C1 segment of cervical spinal cord (tissue), 14 donors: ENCODE measurements at regions not wholly inside any gene's neighbourhood (a gene's known extent, or its start where the extent isn't known, plus 50 kb on each side); places are given as distances from the start of the nearest gene placed in this dataset.
"Not testable (repeated sequence)": the region's sequence is repeated elsewhere in the genome, so short reads cannot be mapped to it uniquely, and the experiment has no call there.

Experiments used
- DNase-seq, 14 donors: peaks; one replicate each; lab custom pipeline; 2025; lab: John Stamatoyannopoulos, UW

DNA sequence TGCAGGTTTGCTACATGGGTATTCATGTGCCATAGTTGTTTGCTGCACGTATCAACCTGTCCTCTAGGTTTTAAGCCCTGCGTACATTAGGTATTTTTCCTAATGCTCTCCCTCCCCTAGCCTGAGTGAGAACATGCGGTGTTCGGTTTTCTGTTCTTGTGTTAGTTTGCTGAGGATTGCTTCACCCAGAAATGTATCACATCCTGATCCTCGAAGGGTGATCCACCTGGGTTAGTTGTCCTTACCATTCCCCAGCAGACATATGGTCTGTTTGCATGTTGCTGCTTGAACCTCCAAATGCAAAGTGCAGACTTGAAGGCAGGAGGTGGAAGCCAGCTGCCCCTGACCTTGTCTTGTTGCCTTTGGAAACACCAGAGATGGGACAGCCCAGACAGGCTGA lies 161.5 kb upstream of the WDR1 start:
- DNase-seq = no peak

DNA sequence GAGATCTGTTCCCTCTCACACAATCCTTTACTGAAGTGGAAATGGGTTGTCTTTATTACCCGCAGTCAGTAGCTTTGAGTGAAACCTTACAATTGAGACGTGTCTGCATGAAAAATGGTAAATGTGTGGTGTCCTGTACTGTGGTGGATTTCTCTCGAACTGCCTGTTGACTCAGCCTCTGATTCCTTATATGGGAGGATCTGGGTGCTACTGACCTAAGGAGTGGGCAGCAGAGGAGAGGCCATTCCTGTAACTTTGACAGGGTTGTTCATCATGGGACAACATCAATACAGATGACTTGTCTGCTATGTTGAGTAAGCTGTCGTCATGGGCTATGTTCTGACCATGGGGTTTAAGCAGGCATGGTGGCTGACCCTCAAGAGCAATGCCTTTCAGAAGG lies 159.6 kb upstream of the WDR1 start:
- no peak for DNase-seq

DNA sequence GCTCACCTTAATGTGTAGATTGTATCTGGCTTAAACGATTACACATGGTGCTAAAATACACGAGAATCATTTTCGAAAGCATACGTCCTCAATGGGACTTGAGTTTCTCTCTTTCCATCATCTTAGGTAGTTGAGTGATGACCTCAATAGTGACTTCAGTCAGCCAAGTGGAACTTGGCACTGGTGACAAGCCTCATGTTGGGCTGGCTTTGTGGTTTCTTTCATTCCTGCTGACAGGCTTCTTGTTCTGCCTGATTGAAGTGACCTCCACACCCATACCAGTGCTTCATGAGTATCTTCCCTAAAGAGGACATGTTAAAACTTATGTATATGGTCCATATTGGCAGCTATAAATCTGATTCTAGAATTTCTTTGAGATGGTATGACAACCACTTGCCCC lies 159.1 kb upstream of the WDR1 start:
- DNase-seq = no peak

GRCh38 chr4:10273030-10273429 lies 156.4 kb upstream of the WDR1 start:
- no peak for DNase-seq

GRCh38 chr4:10272511-10272910 lies 155.9 kb upstream of the WDR1 start:
- no peak for DNase-seq

DNA sequence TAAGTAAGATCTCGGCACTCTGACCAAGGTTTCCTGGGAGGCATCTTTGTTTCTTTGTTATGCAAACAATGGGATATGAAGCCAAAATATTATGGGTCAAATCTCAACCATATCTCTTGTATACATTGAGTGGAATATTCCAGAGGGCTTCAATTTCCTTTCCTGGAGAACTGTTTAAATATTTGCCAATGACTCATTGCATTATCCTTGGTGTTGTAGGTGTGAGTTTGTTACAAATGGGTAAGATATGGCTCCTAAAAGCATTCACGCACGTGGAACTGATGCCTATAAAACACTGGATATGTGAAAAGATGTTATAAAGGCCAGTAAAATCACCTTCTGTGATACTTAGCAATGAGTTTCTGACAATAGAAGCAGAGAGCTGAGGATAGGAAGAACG lies 150.5 kb upstream of the WDR1 start:
- DNase-seq = no peak

GRCh38 chr4:10260777-10261176 lies 144.2 kb upstream of the WDR1 start:
- no peak for DNase-seq

DNA sequence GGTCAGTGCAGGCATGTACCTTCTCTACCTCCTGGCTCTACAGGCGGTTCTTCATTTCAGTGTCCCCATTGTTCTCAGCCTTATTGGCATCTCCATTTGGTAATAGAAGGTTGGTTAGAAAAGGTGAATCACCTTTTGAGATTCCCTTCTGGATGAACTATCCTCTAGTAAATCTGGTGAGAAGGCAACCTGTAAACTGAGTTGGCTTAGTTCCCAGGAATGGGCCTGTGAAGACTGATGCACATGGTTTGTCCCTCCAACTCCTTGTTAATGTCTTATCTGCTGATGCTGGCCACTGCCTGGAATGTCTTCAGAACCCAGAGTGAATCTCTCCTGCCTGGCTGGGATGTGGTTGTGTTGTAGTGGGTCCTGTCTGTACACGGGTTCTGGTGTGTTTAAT lies 143.4 kb upstream of the WDR1 start:
- DNase-seq = no peak

DNA sequence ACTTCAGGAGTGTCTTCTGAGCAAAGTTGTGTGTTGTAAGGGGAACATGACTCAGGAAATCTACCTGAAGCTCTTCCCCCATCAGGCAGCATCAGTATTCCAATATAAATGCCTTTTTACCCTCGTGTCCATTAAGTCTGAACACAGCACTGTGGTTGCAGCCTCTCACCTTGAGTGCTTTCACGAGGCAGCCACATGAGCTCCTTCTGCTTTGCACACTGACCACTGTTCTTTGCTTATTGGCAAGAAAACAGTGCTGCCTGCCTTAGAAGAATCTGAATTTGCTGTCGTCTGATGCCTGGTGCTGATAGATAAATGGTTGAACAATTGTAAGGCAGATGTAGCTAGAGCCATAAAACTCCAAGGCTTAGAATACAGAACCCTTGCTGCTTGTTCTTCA lies 139.6 kb upstream of the WDR1 start:
- no peak for DNase-seq

DNA sequence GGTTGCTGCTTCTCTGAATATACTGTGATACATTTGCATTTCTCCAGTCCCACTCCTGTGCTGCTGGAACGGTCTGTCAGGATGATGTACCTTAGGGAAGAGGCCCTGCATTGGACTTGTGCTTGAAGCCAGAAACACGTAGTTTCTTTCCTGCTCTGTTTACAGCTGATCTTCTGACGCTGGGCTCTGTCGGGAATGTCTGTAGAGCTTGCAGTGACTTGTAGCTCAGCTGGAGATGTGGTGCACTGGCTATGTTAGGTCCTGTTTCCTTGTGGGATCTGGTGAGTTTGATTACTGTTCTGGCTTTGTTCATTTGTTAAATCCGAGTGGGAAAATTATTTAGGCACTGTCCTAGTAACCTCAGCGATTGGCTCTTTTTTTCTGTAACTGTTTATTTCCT lies 137.2 kb upstream of the WDR1 start:
- DNase-seq = no peak

DNA sequence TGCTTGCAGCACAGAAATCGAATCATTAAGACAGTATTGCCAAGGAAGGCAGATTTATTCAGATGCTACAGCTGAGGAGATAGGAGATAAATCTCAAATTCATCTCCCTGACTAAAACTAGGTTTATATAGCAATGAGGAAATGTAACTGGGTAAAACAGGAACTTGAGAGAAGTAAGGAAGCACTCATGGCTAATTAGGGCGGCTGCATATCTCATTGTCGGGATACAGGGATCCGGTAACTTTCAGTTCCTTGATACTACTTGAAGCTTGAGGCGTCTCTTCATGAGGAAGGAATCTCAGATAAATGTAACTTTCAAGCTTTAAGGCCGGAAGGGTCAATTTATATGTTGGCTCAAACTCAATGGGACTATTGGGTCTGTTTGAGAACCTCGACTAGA lies 129.2 kb upstream of the WDR1 start:
- no peak for DNase-seq

DNA sequence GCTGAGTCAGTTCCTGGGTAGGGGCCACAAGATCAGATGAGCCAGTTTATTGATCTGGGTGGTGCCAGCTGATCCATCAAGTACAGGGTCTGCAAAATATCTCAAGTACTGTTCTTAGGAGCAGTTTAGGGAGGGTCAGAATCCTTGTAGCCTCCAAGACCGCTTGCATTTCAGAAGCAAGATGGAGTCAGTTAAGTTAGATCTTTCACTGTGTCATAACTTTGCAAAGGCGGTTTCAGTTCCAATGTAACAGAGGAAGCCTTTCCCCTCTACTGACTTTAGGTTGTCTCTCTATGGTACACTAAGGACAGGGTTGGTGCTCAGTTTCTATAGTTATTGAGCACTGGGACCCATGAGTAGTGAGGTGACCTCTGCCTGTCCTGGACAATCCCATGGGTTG lies 127.3 kb upstream of the WDR1 start:
- no peak for DNase-seq

- no peak for DNase-seq
Observed at GRCh38 chr4:10240691-10241090, 124.1 kb upstream of the WDR1 start.

DNA sequence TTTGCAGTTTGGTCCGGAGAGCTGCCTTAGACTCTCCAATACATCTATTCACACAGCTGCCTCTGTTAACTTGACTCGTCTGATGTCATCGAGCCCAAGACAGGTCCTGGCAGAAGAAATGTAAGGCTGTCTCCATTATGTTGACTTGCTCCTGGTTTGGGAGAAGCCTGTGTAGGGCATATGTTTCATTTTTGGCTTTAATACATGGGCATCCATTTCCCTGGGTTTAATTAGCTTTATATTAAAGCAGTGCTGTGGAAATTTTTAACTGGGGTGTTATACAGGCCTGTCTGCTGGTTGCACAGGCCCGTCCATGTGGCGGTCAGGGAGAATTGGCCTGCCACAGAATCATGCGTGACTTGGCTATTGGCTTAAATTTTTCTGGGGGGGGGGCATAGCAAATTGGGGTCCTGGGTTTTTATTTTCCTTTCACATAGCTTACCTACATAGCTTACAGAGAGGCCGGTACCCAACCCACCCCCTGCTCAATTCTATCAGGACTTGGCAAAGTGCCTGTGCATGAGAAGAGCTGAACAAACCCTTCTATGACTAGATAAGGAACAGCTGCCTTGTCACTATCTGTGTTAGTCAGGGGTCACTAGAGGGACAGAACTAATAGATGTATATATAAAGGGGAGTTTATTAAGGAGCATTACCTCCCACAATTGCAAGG lies 123.5 kb upstream of the WDR1 start:
- DNase-seq = no peak

DNA sequence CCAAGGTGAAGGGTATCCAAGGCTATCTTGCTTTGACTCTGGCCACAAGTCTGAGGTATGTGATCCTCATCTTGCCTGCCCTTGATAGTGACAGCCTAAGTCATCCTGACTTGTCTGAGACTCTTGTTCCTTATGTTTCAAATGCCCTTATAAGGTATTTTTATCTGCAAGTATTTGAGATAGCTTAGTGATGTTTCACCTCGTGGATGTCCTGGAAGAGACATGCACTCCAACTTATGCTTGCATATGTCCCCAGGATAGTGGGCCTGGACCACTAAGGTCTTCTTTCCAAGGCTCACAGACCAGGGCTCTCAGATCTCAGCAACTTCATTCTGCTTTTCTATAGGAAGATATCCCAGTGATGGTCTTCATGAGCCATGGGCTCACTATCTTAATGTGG lies 120.5 kb upstream of the WDR1 start:
- no peak for DNase-seq

- no peak for DNase-seq
Observed at GRCh38 chr4:10232114-10232513, 115.5 kb upstream of the WDR1 start.

DNA sequence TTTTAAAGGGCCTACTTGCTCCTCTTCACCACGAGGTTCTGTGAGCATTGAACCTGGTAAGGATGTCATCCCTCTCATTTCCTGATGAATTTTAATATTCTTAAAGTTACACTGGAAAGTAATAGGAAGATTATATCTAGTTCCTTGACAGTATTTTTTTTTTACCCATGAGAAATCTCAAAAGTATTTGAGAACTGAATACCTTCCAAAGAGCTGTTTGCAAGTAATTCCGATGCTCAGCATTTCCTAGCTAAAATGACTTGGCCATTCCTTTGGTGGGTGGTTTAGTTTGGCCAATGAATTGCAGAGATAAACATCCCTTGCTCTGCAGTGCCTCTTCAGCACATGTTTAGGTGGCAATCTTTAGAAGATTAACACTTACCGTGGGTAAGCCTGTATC lies 110.2 kb upstream of the WDR1 start:
- DNase-seq = no peak

GRCh38 chr4:10225096-10225495 lies 108.5 kb upstream of the WDR1 start:
- no peak for DNase-seq

DNA sequence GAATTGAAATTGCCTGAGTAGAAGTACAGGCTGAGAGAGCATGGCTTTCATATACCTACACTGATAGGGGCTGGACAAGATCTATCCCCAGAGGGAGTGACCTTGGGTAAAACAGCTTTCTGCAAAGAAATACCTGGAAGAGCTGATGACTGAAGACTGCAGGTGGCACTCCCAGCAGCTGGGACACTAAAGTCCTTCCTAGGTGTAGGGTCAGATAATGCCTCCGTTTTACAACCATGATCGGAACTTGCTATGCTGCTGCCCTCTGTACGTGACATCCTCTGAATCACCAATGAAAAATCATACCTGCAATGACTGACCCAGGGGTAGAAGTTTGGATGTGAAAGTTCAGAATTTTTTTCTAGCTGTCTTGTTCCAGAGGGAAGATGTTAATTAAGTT lies 107.2 kb upstream of the WDR1 start:
- no peak for DNase-seq

GRCh38 chr4:10213481-10213880 lies 96.9 kb upstream of the WDR1 start:
- not testable (repeated sequence) for DNase-seq

DNA sequence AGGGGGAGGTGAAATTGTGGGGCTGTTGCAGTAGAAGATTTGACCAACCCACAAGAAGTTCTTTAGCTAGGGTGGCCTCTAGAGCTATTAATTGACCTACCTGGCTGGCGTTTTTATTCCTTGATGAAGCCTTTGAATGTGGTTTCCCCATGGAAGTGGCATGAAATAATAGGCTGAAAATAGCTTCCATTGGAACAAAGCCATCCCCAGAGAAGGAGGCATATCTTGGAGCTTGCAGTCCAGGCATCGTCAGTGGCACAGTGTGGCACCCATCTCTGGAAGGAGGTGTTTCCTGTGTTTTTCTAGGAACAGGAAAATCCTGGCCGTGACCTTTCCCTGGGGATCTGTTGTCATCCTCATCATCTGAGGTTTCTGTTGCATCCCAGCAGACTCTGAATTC lies 96.3 kb upstream of the WDR1 start:
- DNase-seq = no peak

GRCh38 chr4:10212400-10212799 lies 95.8 kb upstream of the WDR1 start:
- DNase-seq = no peak

- DNase-seq = no peak
Observed at GRCh38 chr4:10207116-10207515, 90.5 kb upstream of the WDR1 start.

DNA sequence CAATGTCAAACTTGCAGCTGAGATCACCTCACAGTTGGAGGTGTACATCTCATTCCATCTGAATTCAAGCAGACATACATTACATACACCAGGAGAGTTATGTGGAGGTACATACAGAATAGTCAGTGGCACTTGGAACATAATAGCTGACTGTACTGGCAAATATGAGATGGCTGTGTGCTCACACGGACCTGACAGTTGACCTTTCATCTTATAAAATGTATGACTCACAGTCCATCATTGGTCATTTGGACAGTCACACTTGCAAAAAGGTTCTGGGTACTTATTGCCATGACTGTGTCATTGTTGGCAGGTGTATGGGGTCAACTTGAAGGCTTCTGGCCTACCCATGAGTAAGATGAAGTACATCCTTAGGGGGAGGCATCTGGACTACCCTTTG lies 88.6 kb upstream of the WDR1 start:
- DNase-seq = no peak
